ENCODE measurements at regions not wholly inside any gene's neighbourhood (a gene's known extent, or its start where the extent isn't known, plus 50 kb on each side); places are given as distances from the start of the nearest gene placed in this dataset.
"Not testable (repeated sequence)": the region's sequence is repeated elsewhere in the genome, so short reads cannot be mapped to it uniquely, and the experiment has no call there.

DNA sequence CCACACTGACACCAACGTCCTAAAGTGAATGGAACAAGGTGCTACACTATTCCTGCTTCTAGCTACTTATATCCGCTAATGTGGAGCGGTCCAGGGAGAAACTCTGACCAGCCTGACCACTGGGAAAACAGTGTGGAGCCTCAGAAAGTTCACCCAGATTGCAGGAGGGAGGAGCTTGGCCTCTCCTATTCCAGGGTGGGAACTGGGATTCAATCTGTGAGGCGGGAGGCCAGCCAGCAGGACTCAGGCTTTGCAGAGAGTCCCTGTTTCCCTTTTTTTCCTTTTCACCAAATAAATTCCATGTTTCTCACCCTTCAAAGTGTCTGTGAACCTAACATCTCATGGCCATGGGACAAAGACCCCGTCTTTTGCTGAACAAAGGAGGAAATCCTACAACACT, 86.4 kb upstream of the SEMA3C start:
- H3K9me3 Mint-ChIP-seq, result peaks cover 0 to 3% of the 10 kb centered on the region in 2 donors
- no peak overlapping the region for H3K27ac Mint-ChIP-seq

GRCh38 chr7:81004098-81004497, 85.2 kb upstream of the SEMA3C start:
- no peak overlapping the region for H3K27ac Mint-ChIP-seq
- no peak overlapping the region for H3K4me3 Mint-ChIP-seq
- H3K9me3 Mint-ChIP-seq, result peaks cover 0 to 3% of the 10 kb centered on the region in 2 donors
- H3K4me1 Mint-ChIP-seq, result no peaks in the 10 kb centered on the region
- no peaks in the 10 kb centered on the region for H3K27me3 Mint-ChIP-seq
- no peak for ATAC-seq
- no peak for DNase-seq

More for the DNA sequence above, 86.4 kb upstream of the SEMA3C start:
- Mint-ChIP-seq H3K4me1 (no peaks in the 10 kb centered on the region), H3K27me3 (no peaks in the 10 kb centered on the region), H3K4me3 (no peak overlapping the region)
- DNase-seq (no peak), ATAC-seq (no peak)

- Mint-ChIP-seq H3K27me3 (no peaks in the 10 kb centered on the region), H3K4me1 (no peaks in the 10 kb centered on the region), H3K27ac (no peak overlapping the region), H3K9me3 (peaks cover 0 to 3% of the 10 kb centered on the region in 2 donors), H3K4me3 (no peak overlapping the region)
- ATAC-seq, result no peak
- no peak for DNase-seq
These were observed 84.5 kb upstream of the SEMA3C start for GRCh38 chr7:81003326-81003725.

DNA sequence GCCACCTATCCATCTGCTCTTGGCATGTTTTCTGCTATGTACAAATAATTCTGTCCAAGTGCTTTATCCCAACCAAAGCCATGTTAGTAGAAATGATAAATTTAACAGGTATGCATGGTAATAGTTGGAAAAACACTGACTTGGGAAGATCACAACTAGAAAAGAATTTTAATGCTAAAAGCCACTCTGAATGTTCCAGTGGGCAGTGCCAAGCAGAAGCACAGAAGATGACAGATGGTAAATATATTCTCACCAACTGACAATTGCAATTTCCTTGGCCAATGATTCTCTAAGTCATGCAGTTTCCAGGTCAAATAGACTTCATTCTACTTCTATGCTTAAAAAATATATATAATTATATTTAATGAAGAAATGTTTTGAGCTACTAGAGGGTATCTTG, 83.6 kb upstream of the SEMA3C start:
- ATAC-seq, result no peak
- DNase-seq, result no peak
- Mint-ChIP-seq H3K27ac (no peak overlapping the region), H3K9me3 (peaks cover 0 to 3% of the 10 kb centered on the region in 2 donors), H3K27me3 (no peaks in the 10 kb centered on the region), H3K4me3 (no peak overlapping the region), H3K4me1 (no peaks in the 10 kb centered on the region)

DNA sequence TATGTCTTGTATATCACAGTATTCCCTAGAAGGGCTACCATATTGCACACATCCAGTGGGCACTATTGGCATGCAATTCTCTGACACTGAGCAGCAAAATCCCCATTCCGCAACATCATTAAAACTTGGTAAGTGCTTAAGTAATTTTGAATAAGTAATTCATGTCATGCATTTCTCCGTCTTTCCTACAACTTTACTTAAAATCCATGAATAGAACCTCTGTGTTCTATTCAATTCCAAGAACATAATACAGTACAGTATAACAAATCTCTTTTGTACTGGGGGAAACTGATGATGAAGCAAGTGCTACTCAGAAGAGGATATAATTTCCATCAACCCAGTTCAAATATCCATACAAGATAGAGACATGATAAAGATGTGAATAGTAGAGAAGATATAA, 80.9 kb upstream of the SEMA3C start:
- H3K27me3 Mint-ChIP-seq, result no peaks in the 10 kb centered on the region
- ATAC-seq, result no peak
- H3K27ac Mint-ChIP-seq, result no peak overlapping the region
- H3K9me3 Mint-ChIP-seq, result peaks cover 7 to 12% of the 10 kb centered on the region in 2 donors
- no peaks in the 10 kb centered on the region for H3K4me1 Mint-ChIP-seq
- no peak for DNase-seq
- no peak overlapping the region for H3K4me3 Mint-ChIP-seq

DNA sequence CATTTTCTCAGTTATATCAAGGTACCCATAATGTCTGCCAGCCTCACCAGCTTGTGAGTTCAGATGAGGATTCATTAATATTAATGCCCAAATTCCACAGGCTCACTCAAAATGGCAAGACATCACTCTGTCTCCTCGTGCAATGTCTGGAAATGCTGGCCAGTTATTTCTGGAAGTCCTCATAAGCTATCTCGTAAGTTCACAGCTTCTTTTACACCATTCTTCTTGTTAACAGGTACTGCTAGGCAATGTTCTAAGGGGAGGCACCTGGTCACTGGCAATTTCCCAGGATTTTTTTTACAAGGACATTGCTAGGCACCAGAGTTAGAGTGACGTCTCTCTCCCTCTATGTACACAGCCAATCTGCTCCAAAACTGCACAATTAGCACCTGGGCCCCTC, 80.2 kb upstream of the SEMA3C start:
- ATAC-seq (no peak), DNase-seq (no peak)
- Mint-ChIP-seq H3K4me3 (no peak overlapping the region), H3K27ac (no peak overlapping the region), H3K4me1 (no peaks in the 10 kb centered on the region), H3K9me3 (peaks cover 7 to 12% of the 10 kb centered on the region in 2 donors), H3K27me3 (no peaks in the 10 kb centered on the region)

GRCh38 chr7:80997841-80998240, 79.0 kb upstream of the SEMA3C start:
- peaks cover 7 to 12% of the 10 kb centered on the region in 2 donors for H3K9me3 Mint-ChIP-seq
- no peaks in the 10 kb centered on the region for H3K4me1 Mint-ChIP-seq
- no peaks in the 10 kb centered on the region for H3K27me3 Mint-ChIP-seq
- no peak overlapping the region for H3K4me3 Mint-ChIP-seq
- ATAC-seq, result no peak
- DNase-seq, result no peak
- no peak overlapping the region for H3K27ac Mint-ChIP-seq

GRCh38 chr7:80996236-80996635, 77.4 kb upstream of the SEMA3C start:
- H3K27ac Mint-ChIP-seq, DNase-seq, H3K27me3 Mint-ChIP-seq, H3K4me1 Mint-ChIP-seq, H3K4me3 Mint-ChIP-seq, ATAC-seq: not testable (repeated sequence)
- peaks cover 7 to 12% of the 10 kb centered on the region in 2 donors for H3K9me3 Mint-ChIP-seq

GRCh38 chr7:80991654-80992053, 72.8 kb upstream of the SEMA3C start:
- Mint-ChIP-seq H3K4me3 (no peak overlapping the region), H3K27me3 (no peaks in the 10 kb centered on the region), H3K4me1 (no peaks in the 10 kb centered on the region), H3K27ac (no peak overlapping the region), H3K9me3 (peaks cover 7 to 12% of the 10 kb centered on the region in 2 donors)
- ATAC-seq, result no peak
- no peak for DNase-seq

- H3K9me3 Mint-ChIP-seq, result no peaks in the 10 kb centered on the region
- ATAC-seq (no peak), DNase-seq (no peak)
- no peaks in the 10 kb centered on the region for H3K27me3 Mint-ChIP-seq
- H3K27ac Mint-ChIP-seq, result no peak overlapping the region
- H3K4me3 Mint-ChIP-seq, result no peak overlapping the region
- no peaks in the 10 kb centered on the region for H3K4me1 Mint-ChIP-seq
These were observed 65.8 kb upstream of the SEMA3C start for GRCh38 chr7:80984619-80985018.

DNA sequence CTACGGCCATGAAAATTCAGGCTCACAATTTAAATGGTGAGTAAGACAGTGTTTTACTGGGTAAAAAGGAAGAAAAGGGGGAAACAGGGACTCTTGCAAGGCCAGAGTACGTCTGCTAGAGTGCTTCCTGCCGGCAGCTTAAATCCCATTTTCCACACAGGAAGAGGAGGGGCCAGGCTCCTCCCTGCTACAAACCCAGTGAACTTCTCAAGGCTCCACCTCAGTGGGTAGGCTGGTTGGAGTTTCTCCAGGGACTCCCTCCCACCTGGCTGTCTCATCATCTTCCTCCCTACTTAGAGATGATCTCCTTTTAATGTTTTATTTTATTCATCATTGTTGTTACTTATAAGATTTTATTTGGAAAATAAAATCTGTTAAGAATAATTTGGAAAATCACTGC, 62.6 kb upstream of the SEMA3C start:
- H3K27ac Mint-ChIP-seq, result no peak overlapping the region
- DNase-seq (no peak), ATAC-seq (no peak)
- H3K9me3 Mint-ChIP-seq, result peaks cover under 1 to 4% of the 10 kb centered on the region in 2 donors
- H3K4me1 Mint-ChIP-seq, result no peaks in the 10 kb centered on the region
- no peak overlapping the region for H3K4me3 Mint-ChIP-seq
- H3K27me3 Mint-ChIP-seq, result no peaks in the 10 kb centered on the region

- H3K9me3 Mint-ChIP-seq, result peaks cover 4% of the 10 kb centered on the region in 2 donors
- DNase-seq (no peak), ATAC-seq (no peak)
- H3K27ac Mint-ChIP-seq, result no peak overlapping the region
- H3K27me3 Mint-ChIP-seq, result no peaks in the 10 kb centered on the region
- no peaks in the 10 kb centered on the region for H3K4me1 Mint-ChIP-seq
- no peak overlapping the region for H3K4me3 Mint-ChIP-seq
These were observed 58.9 kb upstream of the SEMA3C start for GRCh38 chr7:80977751-80978150.

DNA sequence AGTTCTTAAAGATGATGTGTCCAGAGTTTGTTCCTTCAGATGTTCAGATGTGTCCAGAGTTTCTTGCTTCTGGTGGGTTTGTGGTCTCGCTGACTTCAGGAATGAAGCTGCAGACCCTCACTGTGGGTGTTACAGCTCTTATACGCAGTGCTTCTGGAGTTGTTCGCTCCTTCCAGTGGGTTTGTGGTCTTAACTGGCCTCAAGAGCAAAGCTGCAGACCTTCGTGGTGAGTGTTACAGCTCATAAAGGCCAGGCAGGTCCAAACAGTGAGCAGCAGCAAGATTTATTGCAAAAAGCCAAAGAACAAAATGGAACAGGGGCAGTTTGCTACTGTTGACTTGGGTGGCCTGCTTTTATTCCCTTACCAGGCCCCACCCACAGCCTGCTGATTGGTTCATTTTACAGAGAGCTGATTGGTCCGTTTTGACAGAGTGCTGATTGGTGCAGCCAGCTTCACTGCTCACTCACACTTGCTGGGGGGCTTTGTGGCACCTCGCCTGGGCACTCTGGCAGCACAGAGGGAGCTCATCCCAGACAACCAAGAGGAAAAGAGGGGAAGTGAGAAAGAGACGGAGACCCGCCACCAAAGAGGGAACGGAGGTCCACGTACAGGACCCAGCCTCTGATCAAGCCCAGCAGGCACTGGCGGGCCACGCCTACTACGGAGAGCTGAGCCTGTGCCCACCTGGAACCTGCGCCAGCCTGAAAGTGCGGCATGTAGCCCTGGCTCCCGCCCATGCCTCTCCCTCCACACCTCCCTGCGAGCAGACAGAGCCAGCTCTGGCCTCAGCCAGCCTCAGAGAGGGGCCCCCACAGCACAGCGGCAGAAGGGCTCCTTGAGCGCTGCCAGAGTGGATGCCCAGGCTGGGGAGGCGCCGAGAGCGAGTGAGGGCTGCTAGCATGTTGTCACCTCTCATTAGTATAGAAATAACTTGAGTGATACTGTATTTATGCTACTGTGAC, 55.8 kb upstream of the SEMA3C start:
- no peaks in the 10 kb centered on the region for H3K4me1 Mint-ChIP-seq
- H3K9me3 Mint-ChIP-seq, result peaks cover 4% of the 10 kb centered on the region in 2 donors
- DNase-seq (no peak), ATAC-seq (no peak)
- no peaks in the 10 kb centered on the region for H3K27me3 Mint-ChIP-seq
- H3K27ac Mint-ChIP-seq, result no peak overlapping the region
- H3K4me3 Mint-ChIP-seq, result no peak overlapping the region

GRCh38 chr7:80971225-80971624, 52.4 kb upstream of the SEMA3C start:
- peaks cover 0 to 2% of the 10 kb centered on the region in 2 donors for H3K9me3 Mint-ChIP-seq
- no peaks in the 10 kb centered on the region for H3K27me3 Mint-ChIP-seq
- no peaks in the 10 kb centered on the region for H3K4me1 Mint-ChIP-seq

More at GRCh38 chr7:80971225-80971624, 52.4 kb upstream of the SEMA3C start:
- ATAC-seq (no peak), DNase-seq (no peak)
- Mint-ChIP-seq H3K27ac (no peak overlapping the region), H3K4me3 (no peak overlapping the region)
